ENCODE measurements at regions not wholly inside any gene's neighbourhood (a gene's known extent, or its start where the extent isn't known, plus 50 kb on each side); places are given as distances from the start of the nearest gene placed in this dataset.
A peak's percentile ranks its signal among the peaks of the same experiment; 100 is the strongest.

GRCh38 chr1:229043115-229043514 is 227.8 kb upstream of the RAB4A start:
- TF ChIP-seq, protein P1, sequence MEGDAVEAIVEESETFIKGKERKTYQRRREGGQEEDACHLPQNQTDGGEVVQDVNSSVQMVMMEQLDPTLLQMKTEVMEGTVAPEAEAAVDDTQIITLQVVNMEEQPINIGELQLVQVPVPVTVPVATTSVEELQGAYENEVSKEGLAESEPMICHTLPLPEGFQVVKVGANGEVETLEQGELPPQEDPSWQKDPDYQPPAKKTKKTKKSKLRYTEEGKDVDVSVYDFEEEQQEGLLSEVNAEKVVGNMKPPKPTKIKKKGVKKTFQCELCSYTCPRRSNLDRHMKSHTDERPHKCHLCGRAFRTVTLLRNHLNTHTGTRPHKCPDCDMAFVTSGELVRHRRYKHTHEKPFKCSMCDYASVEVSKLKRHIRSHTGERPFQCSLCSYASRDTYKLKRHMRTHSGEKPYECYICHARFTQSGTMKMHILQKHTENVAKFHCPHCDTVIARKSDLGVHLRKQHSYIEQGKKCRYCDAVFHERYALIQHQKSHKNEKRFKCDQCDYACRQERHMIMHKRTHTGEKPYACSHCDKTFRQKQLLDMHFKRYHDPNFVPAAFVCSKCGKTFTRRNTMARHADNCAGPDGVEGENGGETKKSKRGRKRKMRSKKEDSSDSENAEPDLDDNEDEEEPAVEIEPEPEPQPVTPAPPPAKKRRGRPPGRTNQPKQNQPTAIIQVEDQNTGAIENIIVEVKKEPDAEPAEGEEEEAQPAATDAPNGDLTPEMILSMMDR (IDR thresholded peaks at IDR 0.05; ENCODE audit: unreplicated experiment), result no peak
- Mint-ChIP-seq H3K4me1 (ENCODE audit: unreplicated experiment) (peaks cover 5% of the 10 kb centered on the region), H3K36me3 (ENCODE audit: low read depth, unreplicated experiment) (no peaks in the 10 kb centered on the region), H3K27ac (ENCODE audit: unreplicated experiment) (no peak overlapping the region), H3K27me3 (ENCODE audit: unreplicated experiment) (peaks cover 1% of the 10 kb centered on the region), H3K9me3 (ENCODE audit: unreplicated experiment) (no peaks in the 10 kb centered on the region), H3K4me3 (ENCODE audit: unreplicated experiment) (no peak overlapping the region)
- no peak for DNase-seq (ENCODE audit: low spot score)

GRCh38 chr1:229046251-229046853 is 224.6 kb upstream of the RAB4A start:
- H3K4me1 Mint-ChIP-seq (ENCODE audit: unreplicated experiment), result no peaks in the 10 kb centered on the region
- H3K9me3 Mint-ChIP-seq (ENCODE audit: unreplicated experiment), result no peaks in the 10 kb centered on the region
- DNase-seq (ENCODE audit: low spot score), result no peak
- H3K36me3 Mint-ChIP-seq (ENCODE audit: low read depth, unreplicated experiment), result peaks cover 4% of the 10 kb centered on the region
- H3K4me3 Mint-ChIP-seq (ENCODE audit: unreplicated experiment), result no peak overlapping the region
- TF ChIP-seq, protein P1 (IDR thresholded peaks at IDR 0.05; ENCODE audit: unreplicated experiment), result no peak
- H3K27ac Mint-ChIP-seq (ENCODE audit: unreplicated experiment), result no peak overlapping the region
- H3K27me3 Mint-ChIP-seq (ENCODE audit: unreplicated experiment), result peaks cover 1% of the 10 kb centered on the region

- Mint-ChIP-seq H3K36me3 (ENCODE audit: low read depth, unreplicated experiment) (peaks cover 4% of the 10 kb centered on the region), H3K27ac (ENCODE audit: unreplicated experiment) (no peak overlapping the region), H3K4me3 (ENCODE audit: unreplicated experiment) (no peak overlapping the region), H3K27me3 (ENCODE audit: unreplicated experiment) (peaks cover 1% of the 10 kb centered on the region), H3K9me3 (ENCODE audit: unreplicated experiment) (no peaks in the 10 kb centered on the region), H3K4me1 (ENCODE audit: unreplicated experiment) (no peaks in the 10 kb centered on the region)
- TF ChIP-seq, protein P1 (IDR thresholded peaks at IDR 0.05; ENCODE audit: unreplicated experiment), result no peak
- DNase-seq (ENCODE audit: low spot score), result no peak
Observed at GRCh38 chr1:229047161-229047839, 223.6 kb upstream of the RAB4A start.

DNA sequence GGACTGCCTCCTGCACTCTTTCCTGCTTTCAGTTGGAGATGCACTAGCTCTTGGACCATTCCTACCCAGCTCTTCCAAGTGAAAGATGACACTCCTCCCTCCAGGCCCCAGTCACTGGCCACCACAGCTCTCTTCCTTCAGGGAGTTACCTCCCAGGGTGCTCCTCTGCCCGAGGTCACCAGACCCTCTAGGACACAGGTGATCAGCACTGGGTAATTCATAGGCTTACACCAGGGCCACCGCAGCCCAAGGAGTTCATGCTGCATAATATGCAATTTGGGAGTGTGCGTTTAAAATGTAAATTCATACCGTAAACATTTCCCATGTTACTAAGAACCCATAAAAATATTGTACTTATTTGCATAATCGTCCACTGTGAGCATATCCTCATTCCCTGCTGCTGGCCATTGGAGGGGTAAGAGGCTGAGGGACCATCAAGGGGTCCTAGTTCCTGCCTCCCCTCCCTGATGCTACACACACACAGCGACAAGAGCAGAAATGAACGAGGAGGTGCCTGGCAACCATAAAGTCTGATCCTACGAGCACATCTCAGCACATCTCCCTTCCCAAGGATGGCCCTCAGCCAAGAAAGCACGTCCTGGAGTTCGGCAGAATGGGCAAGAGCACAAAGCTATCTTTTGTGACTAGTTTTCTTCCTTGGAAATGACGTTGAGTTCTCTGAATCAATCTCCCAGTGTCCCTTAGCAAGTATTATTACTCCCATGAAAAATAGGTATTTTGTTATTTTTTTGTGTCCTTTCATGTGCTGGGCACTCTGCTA is 222.9 kb upstream of the RAB4A start:
- Mint-ChIP-seq H3K27ac (ENCODE audit: unreplicated experiment) (no peak overlapping the region), H3K36me3 (ENCODE audit: low read depth, unreplicated experiment) (peaks cover 4% of the 10 kb centered on the region), H3K4me3 (ENCODE audit: unreplicated experiment) (no peak overlapping the region), H3K9me3 (ENCODE audit: unreplicated experiment) (no peaks in the 10 kb centered on the region), H3K4me1 (ENCODE audit: unreplicated experiment) (no peaks in the 10 kb centered on the region), H3K27me3 (ENCODE audit: unreplicated experiment) (peaks cover 1% of the 10 kb centered on the region)
- no peak for DNase-seq (ENCODE audit: low spot score)
- TF ChIP-seq, protein P1 (IDR thresholded peaks at IDR 0.05; ENCODE audit: unreplicated experiment), result no peak

DNA sequence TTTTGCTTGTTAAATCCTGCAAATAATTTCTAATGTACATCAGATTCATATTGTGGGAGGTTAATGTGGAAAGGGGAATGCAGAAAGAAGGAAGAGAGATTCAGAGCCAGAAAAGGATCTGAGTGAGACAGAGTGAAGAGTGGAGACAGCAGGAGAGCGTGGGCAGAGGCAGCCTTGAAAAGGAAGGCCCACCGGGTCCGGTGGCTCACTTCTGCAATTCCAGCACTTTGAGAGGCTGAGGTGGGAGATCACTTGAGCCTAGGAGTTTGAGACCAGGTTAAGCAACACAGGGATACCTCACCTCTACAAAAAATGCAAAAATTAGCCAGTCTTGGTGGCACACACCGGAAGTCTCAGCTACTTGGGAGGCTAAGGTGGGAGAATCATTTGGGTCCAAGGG is 222.0 kb upstream of the RAB4A start:
- peak overlapping the region; percentile 6 for H3K4me3 Mint-ChIP-seq (ENCODE audit: unreplicated experiment)
- H3K27ac Mint-ChIP-seq (ENCODE audit: unreplicated experiment), result no peak overlapping the region
- H3K4me1 Mint-ChIP-seq (ENCODE audit: unreplicated experiment), result no peaks in the 10 kb centered on the region
- TF ChIP-seq, protein P1 (IDR thresholded peaks at IDR 0.05; ENCODE audit: unreplicated experiment), result no peak
- no peak for DNase-seq (ENCODE audit: low spot score)
- H3K27me3 Mint-ChIP-seq (ENCODE audit: unreplicated experiment), result peaks cover 1% of the 10 kb centered on the region
- H3K36me3 Mint-ChIP-seq (ENCODE audit: low read depth, unreplicated experiment), result peaks cover 4% of the 10 kb centered on the region
- H3K9me3 Mint-ChIP-seq (ENCODE audit: unreplicated experiment), result no peaks in the 10 kb centered on the region

Data from endothelial cell (in vitro differentiated cells).